HG03432 (cell line): ENCODE measurements at regions not wholly inside any gene's neighbourhood (a gene's known extent, or its start where the extent isn't known, plus 50 kb on each side); places are given as distances from the start of the nearest gene placed in this dataset.

Experiments
- ATAC-seq: cut with Tn5 transposase; IDR thresholded peaks from one replicate; pipeline ENCODE4 v1.9.1; 2021; ENCODE audit warnings: mild to moderate bottlenecking, moderate library complexity; ENCODE audit not compliant: unreplicated experiment

GRCh38 chr18:56383349-56383748 is 255.0 kb downstream of the TXNL1 start:
- no peak for ATAC-seq

GRCh38 chr18:56382541-56382940 is 255.9 kb downstream of the TXNL1 start:
- ATAC-seq = no peak

GRCh38 chr18:56381196-56381595 is 257.2 kb downstream of the TXNL1 start:
- no peak for ATAC-seq

- ATAC-seq = no peak
These were observed 257.7 kb downstream of the TXNL1 start for GRCh38 chr18:56380685-56381084.

GRCh38 chr18:56379256-56379655 is 259.1 kb downstream of the TXNL1 start:
- no peak for ATAC-seq

- ATAC-seq = no peak
These were observed 261.2 kb downstream of the TXNL1 start for GRCh38 chr18:56377231-56377630.

GRCh38 chr18:56374007-56374655 is 264.3 kb downstream of the TXNL1 start:
- ATAC-seq = no peak

- no peak for ATAC-seq
These were observed 264.8 kb downstream of the TXNL1 start for GRCh38 chr18:56373601-56374000.

GRCh38 chr18:56368066-56368465 is 270.3 kb downstream of the TXNL1 start:
- ATAC-seq = no peak

GRCh38 chr18:56358608-56359280 is 279.6 kb downstream of the TXNL1 start:
- no peak for ATAC-seq

- ATAC-seq = no peak
These were observed 284.6 kb downstream of the TXNL1 start for GRCh38 chr18:56353663-56354260.

- ATAC-seq = no peak
These were observed 286.4 kb downstream of the TXNL1 start for GRCh38 chr18:56351911-56352500.

- no peak for ATAC-seq
These were observed 300.9 kb downstream of the TXNL1 start for GRCh38 chr18:56337507-56337906.

GRCh38 chr18:56333839-56334238 is 304.6 kb downstream of the TXNL1 start:
- ATAC-seq = no peak

GRCh38 chr18:56333146-56333545 is 305.2 kb downstream of the TXNL1 start:
- ATAC-seq = no peak

- ATAC-seq = no peak
These were observed 306.0 kb downstream of the TXNL1 start for GRCh38 chr18:56332371-56332770.

GRCh38 chr18:56330366-56331110 is 307.9 kb downstream of the TXNL1 start:
- no peak for ATAC-seq

GRCh38 chr18:56329536-56329935 is 308.9 kb downstream of the TXNL1 start:
- no peak for ATAC-seq

- ATAC-seq = no peak
These were observed 311.1 kb downstream of the TXNL1 start for GRCh38 chr18:56327191-56327885.

- ATAC-seq = no peak
These were observed 311.9 kb downstream of the TXNL1 start for GRCh38 chr18:56326336-56327072.
